Skeletal muscle cell (primary cell): ENCODE measurements at regions not wholly inside any gene's neighbourhood (a gene's known extent, or its start where the extent isn't known, plus 50 kb on each side); places are given as distances from the start of the nearest gene placed in this dataset.

Source experiments
- DNase-seq: peaks from one replicate; pipeline ENCODE4 v3.0.0-alpha.2; 2010; ENCODE audit warnings: low read depth
- H3K4me3 ChIP-seq: 2 replicates; pipeline ENCODE4 v1.5.1; 2011; ENCODE audit warnings: low read depth, mild to moderate bottlenecking, control low read depth, low read length, moderate library complexity

DNA sequence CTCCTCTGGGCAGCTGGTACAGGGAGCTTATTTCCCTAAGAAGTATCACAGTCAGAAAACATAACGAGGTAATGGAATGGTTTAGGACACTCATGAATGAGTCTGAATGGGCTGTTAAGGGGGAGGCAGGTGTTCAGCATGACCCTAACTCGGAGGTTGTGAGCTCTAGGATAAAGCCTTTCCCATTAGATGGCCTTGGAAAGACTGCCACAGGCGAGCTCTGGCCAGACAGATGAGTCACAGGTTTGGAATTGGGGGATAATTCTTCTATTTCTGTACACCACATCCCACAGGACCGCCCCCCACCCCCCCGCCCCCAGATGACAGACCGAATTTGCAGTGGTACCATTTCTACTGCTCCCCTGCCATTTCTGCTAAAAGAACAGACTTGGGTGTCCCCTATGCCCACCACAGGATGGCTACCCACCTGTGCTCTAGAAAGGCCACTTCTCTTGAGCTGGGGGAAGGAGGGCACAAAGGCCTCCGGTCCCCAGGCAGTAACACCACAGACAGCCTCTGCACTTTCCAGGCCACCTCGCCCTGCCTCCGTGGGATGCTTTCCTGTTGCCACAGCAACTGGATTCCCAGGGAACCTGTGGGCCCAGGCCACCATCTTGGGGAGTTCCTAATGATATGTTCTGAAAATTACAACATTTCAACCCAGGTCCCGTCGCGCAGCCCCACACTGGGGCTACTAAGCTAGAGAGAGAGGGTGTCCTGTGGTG is 76.7 kb downstream of the TRIM29 start:
- H3K4me3 ChIP-seq: no peak overlapping the region
- no peak for DNase-seq

DNA sequence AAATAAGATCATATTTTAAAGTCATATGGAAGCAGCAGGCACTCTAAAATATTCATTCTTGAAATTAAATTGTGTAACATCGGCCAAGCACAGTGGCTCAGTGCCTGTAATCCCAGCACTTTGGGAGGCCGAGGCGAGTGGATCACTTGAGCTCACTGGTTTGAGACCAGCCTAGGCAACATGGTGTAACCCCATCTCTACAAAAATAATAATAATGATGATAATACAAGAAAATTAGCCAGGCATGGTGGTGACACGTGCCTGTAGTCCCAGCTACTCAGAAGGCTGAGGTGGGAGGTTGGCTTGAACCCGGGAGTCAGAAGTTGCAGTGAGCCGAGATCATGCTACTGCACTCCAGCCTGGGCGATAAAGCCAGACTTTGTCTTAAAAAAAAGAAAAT is 77.4 kb downstream of the TRIM29 start:
- no peak for DNase-seq
- H3K4me3 ChIP-seq: no peak overlapping the region

DNA sequence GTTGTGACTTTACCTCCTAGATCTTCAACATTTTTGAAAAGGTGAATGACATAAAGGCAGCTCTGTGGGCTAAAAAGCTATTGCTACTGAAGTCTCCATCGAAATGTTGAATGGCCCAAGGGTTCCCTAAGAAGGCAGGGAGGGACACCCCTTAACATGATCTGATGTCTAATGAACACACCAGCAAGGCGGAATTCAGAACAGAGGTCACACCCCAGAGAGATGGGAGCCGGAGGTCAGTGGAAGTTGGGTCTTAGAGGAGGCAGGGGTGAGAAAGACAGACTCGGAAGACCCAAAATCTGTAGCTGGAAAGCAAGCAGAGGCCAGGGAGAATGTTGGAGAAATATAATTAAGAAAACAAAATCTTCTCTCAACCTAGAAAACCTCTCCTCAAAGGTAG is 79.0 kb downstream of the TRIM29 start:
- no peak for DNase-seq
- H3K4me3 ChIP-seq: no peak overlapping the region

DNA sequence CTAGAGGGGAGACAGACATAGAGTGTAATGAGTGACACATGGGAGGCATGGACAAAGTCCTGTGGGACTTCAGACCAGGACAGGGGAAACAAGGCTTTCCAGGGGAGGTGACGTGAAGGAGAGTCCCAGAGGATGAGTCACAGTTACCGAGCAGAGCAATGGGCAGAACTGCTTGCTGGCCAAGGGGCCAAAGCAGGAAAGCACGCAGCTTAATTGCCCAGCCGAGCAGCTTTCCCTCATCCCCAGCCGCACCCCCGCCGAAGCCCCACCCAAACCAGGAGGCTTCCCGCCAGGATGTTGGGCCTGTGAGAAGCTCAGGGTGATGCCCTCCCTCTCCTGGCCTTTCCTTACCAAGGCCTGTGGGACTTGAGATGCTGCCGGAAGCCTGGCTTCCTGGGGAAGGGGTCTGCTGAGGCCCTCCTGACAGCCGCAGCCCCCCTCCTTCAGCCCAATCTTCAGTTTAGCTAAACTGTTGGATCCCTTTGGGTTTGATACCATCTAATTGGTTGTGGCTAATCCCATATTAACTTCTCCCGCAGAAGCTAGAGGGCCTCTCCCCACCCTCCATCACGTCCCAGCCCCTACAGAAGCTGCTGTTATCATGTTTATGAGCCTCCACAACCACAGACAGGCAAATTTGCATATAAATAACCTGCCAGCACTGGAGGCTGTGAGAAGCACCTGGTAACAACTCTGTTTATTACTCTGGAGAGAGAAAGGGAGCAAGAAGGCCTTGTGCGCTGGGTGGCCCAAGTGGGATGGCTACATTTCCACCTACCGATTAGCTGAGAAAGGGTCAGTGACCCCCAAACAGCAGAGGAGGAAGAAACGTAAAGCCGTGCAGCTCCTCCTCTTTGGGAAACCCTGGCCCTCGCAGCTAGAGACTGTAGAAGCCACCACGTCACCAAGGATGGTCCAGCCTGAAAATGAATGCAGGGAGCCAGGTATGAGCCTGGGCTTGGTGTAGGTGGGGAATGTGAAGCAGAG is 80.0 kb downstream of the TRIM29 start:
- H3K4me3 ChIP-seq: no peak overlapping the region
- no peak for DNase-seq

DNA sequence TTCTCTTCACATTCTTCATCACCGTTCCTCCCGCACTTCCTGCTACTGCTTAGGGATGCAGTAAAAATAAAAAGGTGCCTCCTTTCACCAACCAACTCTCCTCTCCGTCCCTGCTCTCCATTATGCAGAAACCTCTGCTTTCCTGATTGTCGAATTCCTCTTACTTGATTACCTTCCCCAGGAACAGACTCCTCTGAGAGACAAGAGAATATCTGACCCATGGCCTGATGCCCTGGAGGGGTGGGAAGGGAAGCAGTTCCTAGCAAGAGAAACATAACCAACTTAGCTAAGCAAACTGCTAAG is 80.9 kb downstream of the TRIM29 start:
- DNase-seq: no peak
- H3K4me3 ChIP-seq: no peak overlapping the region

DNA sequence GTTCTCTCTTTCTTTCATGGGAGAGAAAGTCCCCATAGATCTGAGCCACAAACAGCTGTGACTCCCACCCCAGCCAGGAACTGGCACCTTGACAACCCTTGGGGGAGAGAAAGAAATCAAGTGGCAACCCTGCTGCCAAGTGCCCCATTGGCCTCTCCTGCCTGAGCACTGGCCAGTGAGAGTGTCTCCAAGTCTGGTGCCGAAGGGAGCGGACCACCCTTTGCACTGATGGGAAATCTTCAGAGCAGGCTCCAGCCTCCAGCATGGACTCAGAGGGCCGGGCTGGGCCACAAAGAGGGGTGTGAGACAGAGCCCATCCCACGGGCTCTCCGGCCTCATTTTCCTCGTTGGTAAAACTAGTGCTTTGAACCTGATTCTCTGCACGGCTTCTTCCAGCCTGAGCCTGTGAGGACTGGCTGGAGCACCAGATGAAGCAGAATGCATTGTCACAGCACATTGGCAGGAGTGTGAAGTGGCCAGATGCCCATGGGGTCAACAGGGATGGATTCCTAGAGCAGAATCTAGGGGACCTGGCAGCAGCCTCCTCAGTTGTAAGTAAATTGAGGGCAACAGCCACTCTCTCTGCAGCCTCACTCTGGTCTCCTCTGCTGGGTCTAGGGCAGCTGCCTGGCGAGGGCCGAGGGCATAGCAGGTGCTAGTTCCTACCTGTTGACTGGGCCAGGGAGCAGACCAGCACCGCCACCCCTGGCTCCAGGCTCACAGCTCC is 81.4 kb downstream of the TRIM29 start:
- H3K4me3 ChIP-seq: no peak overlapping the region
- no peak for DNase-seq

DNA sequence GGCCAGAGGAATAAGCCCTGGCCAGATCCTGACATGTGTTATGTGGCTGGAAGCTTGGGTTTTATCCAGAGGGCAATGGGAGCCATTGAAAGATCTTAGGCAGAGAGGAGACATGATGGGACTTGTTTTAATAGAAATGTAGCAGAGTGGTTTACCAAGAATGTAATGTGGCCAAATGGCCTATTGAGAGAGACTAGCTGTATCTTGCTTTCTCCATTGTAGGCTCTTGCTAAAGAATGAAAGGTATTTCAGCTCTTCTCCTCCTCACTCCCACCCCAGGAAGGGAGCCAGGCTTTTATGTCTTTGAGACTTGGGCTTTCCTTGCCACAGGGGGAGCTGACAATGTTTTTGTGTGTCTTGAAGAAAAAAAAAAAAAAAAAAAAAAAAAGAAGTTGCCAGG is 82.3 kb downstream of the TRIM29 start:
- DNase-seq: no peak
- no peak overlapping the region for H3K4me3 ChIP-seq

DNA sequence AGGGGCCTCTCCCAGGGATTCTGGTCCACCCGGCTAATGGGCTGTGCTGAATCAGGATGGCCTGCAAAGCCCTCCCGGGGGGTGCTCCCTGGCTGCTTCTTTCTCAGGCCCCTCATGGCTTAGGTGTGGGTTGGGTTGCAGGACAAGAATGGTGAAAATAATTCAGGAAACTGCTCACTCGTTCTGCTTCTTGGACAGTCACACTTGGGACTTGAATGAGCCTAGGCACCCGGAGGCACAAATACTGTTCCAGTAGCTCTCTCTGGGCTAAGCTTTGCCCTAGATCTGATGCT is 83.2 kb downstream of the TRIM29 start:
- no peak overlapping the region for H3K4me3 ChIP-seq
- no peak for DNase-seq

DNA sequence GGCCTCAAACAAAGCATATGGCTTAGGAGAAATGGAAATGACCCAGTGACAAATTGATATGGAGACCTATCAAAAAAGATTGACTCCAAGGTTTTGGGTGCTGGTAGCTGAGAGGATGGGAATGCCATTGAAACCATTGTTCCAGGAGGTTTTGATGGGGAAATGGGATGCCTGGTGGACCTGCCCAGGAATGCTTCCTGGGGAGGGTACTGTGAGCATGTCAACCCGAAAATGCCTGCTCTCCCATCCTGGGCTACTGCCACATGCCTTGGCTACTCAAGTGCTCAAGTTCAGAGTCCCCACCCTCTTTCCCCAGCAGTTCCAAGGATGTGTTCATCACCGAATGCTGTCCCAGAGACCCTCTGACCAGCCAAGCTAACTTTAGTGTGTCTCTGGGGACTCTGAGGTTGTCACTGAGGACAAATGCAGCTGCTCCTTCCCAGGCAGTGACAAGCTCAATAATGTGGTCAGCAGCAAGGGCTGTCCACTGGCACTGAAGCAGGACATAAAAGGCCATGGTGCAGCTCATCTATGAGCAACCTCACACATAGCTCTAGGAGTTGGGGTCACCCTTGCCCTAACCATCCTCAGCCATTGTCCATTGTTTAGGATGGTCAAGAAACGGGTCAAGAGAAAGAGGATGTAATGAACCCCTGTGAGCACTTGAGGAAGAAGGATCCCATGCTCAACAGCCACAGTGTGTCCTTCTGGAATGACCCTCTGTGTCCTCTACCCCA is 83.7 kb downstream of the TRIM29 start:
- H3K4me3 ChIP-seq: no peak overlapping the region
- DNase-seq: no peak

DNA sequence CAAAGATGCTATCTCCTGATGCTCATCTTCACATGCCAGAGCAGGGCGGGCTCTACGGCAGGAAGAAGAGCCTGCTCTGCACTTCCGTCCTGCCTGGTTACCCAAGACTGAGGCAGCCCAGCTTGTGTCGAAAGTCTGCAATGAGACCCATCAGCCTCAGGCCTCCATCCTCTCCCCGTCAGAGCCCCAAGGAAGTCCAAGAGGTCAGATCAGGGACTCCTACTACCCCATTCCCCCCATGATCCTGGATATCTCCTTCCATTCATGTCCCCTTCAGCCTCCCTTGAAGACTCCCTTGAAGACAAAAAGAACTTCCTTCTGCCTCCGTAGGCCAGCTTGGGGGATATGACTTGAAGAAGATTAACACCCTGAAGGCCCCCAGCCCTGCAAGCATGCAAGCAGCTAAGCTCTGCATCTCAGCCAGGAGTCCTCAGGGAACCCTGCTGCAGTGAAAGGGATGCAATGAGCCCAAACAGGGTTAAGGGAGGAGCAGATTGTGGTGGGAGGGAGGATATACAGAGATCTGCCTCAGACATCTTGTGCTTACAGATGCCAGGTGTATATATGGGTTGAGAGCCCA is 85.6 kb downstream of the TRIM29 start:
- no peak overlapping the region for H3K4me3 ChIP-seq
- no peak for DNase-seq

DNA sequence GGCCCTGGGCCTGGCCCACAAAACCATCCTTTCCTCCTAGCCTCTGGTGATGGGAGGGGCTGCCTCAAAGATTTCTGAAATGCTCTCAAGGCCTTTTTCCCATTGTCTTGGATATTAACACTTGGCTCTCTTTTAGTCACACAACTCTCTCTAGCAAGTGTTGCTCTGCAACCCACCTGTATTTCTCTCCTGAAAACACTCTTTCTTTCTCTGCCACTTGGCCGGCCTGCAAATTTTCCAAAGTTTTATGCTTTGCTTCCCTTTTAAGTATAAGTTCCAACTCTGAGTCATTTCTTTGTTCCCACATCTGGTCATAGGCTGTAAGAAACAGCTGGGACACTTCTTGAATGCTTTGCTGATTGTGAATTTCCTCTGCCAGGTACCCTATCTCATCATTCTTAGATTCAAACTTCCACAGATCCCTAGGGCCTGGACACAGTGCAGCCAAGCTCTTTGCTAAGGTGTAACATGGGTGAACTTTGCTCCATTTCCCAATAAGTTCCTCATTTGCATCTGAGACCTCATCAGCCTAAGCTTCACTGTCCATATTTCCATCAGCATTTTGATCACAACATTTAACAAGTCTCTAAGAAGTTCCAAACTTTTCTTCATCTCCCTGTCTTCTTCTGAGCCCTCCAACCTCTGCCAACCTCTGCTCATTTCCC is 93.8 kb downstream of the TRIM29 start:
- DNase-seq: no peak
- no peak overlapping the region for H3K4me3 ChIP-seq

DNA sequence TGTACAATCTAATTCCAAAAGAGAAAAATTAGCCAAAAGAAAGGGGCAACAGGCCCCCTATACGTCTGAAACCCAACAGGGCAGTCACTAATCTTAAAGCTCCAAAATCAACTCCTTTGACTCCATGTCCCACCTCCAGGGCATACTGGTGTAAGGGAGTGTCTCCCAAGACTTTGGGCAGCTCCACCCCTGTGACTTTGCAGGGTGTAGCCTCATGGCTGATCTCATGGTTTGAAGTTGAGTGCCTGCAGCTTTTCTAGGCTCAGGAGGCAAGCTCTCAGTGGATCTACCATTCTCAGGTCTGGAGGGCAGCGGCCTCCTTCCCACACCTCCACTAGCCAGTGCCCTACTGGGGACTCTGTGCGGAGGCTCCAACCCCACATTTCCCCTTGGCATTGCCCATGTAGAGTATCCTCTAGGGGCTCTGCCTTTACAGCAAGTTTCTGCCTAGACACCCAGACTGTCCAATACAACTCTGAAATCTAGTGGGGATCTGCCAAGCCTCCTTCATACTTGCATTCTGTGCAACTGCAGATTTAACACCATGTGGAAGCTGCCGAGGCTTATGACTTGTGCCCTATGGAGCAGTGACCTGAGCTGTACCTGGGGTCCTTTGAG is 94.5 kb downstream of the TRIM29 start:
- DNase-seq: no peak
- no peak overlapping the region for H3K4me3 ChIP-seq

DNA sequence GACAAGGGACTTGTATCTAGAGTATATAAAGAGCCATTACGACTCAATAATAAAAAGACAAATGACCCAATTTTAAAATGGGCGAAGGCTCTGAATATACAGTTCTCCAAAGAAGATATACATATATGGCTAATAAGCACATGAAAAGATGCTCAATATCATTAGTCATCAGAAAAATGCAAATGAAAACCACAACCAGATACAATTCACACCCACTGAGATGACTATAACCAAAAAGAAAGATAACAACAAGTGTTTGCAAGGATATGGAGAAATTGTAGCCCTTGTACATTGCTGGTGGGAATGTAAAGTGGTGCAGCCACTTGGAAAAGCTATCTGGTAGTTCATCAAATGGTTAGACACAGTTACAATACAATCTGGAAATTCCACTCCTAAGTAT is 96.3 kb downstream of the TRIM29 start:
- DNase-seq: no peak
- no peak overlapping the region for H3K4me3 ChIP-seq

DNA sequence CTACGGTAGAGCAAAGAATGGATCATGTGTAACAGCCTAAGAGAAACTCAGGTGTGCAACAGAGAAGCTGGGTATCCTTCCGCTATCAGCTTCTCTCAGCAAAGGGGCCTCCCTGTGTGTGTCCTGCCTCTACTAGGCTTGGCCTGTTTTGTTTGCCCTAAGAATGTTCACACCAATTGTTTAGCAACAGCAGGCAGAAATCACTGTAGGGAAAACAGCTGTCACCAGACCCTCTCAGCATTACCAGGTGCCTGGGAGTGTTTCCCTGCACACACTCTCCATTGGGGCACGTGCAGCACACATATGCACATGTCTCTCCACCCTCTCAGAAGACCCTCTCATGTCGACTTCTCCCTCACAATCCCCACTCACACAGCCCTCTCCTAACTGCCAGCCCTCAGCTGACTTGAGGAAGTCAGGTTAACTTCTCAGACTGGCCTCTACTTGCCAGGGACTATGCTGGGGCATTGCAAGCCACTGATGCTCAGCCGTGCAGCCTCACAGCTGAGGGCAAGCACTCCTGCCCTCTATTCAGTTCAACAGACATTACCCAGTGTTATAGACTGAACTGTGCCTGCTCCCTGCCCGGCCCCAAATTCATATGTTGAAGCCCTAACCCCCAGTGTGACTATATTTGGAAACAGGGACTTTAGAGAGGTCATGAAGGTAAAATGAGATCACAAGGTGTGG is 97.6 kb downstream of the TRIM29 start:
- DNase-seq: no peak
- no peak overlapping the region for H3K4me3 ChIP-seq

DNA sequence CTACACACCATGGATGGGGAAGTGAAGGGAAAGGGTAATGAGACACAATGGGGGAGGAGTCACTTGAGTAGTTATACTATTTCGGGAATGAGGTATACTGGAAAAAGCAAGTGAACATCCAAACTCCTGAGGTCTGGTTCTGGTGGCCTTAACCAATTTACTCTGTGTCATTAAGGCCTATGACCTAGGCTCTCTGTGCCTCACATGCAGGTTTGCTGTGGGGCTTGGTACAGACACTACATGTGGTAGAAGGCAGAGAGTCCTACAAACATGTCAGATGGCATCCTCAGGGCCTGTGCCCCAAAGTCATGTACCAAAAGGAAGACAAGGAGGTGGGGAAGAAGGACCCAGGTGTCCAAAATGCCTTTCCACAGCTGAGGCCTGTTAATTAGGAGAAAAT is 98.9 kb downstream of the TRIM29 start:
- no peak overlapping the region for H3K4me3 ChIP-seq
- no peak for DNase-seq

DNA sequence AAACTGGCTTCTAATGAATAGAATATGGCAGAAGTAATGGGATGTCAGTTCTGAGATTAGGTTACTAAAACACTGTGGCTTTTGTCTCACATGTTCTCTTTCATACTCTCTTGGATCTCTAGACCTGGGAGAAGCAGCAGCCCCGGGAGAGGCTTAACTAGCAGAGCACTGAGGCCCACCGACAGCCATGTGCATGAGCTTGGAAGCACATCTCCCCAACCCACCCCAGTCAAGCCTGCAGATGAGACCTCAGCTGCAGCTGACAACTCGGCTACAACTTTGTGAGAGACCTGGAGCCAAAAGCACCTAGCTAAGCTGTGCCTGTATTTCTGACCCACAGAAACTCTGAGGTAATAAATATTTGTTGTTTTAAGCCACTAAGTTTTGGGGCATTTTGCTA is 100.8 kb downstream of the TRIM29 start:
- H3K4me3 ChIP-seq: no peak overlapping the region
- DNase-seq: no peak

DNA sequence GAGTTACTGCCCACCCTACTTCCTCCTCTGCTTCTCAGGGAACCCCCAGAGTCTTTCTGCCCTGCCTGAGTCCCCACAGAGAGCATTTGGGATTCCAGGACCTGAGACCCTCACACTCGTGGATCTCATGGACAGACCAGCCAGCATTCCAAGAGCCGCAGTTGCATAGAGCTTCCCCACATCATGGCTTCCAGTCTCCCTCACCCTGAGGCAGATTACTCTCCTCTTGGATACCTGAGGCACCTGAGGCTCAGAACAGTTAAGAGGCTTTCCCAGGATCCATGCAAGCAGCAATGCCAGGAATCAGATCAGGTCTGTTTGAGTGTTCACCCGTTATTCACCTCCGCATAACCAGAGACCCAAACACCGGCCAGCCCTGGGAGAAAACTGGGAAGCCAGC is 102.2 kb downstream of the TRIM29 start:
- DNase-seq: no peak

More for the DNA sequence above, 102.2 kb downstream of the TRIM29 start:
- H3K4me3 ChIP-seq: no peak overlapping the region
